Lower leg skin (tissue), 4 donors: ENCODE measurements at regions not wholly inside any gene's neighbourhood (a gene's known extent, or its start where the extent isn't known, plus 50 kb on each side); places are given as distances from the start of the nearest gene placed in this dataset.

ENCODE experiments used
- DNase-seq, 2 donors: peaks; one replicate each; pipeline ENCODE4 v3.0.0-alpha.2; 2019; ENCODE audit warnings: low spot score in 2 of 2
- H3K4me3 ChIP-seq: fragments of 200-600 bp; sonication (generic); 2 replicates; pipeline ENCODE4 v1.5.1; 2017; ENCODE audit warnings: mild to moderate bottlenecking, low read depth; ENCODE audit not compliant: poor library complexity, severe bottlenecking
- POLR2A ChIP-seq, 2 donors: fragments of 450-650 bp; IDR thresholded peaks; one replicate each; pipeline ENCODE4 v1.6.1; 2016 to 2017; ENCODE audit warnings: antibody characterized with exemption in 2 of 2, mild to moderate bottlenecking in 1 of 2, moderate library complexity in 1 of 2
- WGBS, 2 donors: methylation state at CpG; one replicate each; pipeline ENCODE4 v1.1.5; 2018; 5-methylcytosine and 5-hydroxymethylcytosine counted together
- intact Hi-C: fragments of 100-400 bp; cut with DNase I; formaldehyde crosslinking; loops from one replicate; pipeline ENCODE4 v1.15.0; 2023; ENCODE audit warnings: low total_unique reads
- TF ChIP-seq, protein P1 (sequence below), 3 donors: fragments of 450-650 bp; IDR thresholded peaks; one replicate each; pipeline ENCODE4 v1.5.1; 2016; ENCODE audit warnings: antibody characterized with exemption in 3 of 3, mild to moderate bottlenecking in 3 of 3, moderate library complexity in 2 of 3

DNA sequence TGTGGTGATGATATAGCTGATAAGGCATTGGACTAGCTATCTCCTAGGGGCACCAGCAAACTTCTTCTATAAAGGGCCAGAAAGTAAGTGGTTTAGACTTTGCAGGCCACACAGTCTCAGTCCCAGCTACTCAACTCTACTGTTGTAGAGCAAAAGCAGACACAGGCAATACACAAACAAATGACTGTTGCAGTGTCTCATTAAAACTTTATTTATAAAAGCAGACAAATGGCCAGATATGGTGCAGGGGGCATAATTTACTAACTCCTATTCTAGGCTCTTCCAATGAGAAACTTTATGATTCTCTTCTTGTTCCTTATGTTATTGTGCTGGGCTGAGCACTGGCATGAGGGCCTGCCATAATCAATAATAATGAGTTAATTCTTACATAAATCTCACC lies 176.8 kb upstream of the POU3F1 start:
- intact Hi-C loops: no loop called here
- no peak for DNase-seq
- no peak for TF ChIP-seq POLR2A (IDR thresholded peaks at IDR 0.05)
- TF ChIP-seq, protein P1, sequence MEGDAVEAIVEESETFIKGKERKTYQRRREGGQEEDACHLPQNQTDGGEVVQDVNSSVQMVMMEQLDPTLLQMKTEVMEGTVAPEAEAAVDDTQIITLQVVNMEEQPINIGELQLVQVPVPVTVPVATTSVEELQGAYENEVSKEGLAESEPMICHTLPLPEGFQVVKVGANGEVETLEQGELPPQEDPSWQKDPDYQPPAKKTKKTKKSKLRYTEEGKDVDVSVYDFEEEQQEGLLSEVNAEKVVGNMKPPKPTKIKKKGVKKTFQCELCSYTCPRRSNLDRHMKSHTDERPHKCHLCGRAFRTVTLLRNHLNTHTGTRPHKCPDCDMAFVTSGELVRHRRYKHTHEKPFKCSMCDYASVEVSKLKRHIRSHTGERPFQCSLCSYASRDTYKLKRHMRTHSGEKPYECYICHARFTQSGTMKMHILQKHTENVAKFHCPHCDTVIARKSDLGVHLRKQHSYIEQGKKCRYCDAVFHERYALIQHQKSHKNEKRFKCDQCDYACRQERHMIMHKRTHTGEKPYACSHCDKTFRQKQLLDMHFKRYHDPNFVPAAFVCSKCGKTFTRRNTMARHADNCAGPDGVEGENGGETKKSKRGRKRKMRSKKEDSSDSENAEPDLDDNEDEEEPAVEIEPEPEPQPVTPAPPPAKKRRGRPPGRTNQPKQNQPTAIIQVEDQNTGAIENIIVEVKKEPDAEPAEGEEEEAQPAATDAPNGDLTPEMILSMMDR (IDR thresholded peaks at IDR 0.05): no peak
- H3K4me3 ChIP-seq: no peak overlapping the region

DNA sequence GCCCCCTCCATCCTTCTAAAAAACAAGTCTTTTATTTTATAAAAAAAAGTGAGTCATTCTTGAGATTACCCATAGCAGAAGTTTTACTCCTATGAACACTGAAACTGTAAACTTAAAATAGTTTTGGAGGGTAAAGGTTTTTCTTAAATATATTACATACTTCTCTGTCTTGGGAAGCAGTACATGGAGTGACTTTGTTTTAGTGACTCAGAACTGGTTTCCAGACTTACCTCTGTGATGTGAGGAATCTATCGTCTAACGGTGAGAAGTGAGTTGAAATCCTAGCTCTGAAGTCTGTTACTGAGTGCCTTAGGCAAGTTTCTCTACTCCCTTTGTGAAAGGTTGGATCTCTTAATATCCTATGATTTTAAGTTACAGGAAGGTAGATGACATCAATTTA lies 176.3 kb upstream of the POU3F1 start:
- no peak for TF ChIP-seq POLR2A (IDR thresholded peaks at IDR 0.05)
- TF ChIP-seq, protein P1 (IDR thresholded peaks at IDR 0.05): no peak
- DNase-seq: no peak
- H3K4me3 ChIP-seq: no peak overlapping the region
- 80 to 81% methylated on average over 2 of the region's 2 CpGs for WGBS, 2 donors
- intact Hi-C loops: no loop called here

DNA sequence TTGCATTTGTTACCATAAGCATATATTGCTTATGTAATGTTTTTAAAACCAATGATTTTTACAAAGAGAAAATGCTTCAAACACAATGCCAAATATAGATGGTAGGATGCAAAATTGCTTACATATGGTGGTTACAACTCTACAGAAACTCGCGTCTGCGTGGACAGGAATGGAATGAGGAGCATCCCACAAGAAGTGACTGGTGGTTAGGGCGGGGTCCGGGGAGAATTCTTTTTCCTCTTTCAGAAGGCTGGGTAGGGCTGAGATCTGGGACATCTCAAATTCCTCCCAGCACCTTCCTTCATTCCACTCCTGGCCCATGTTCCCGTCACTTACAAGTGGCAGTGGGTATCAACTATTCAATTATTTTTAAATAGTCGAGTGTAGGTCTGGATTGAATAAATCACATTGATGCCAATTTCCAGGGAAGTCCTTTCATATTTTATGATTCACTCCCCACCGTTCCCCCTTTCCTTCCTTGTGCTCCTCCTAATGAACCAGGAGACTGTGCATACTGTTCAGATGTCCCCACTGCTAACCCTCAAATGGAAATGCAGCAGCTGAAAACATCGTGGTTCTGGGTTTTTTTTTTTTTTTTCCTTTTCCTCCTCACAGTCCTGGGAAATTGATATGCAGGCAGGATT lies 174.5 kb upstream of the POU3F1 start:
- H3K4me3 ChIP-seq: no peak overlapping the region
- intact Hi-C loops: no loop called here
- DNase-seq: no peak
- TF ChIP-seq, protein P1 (IDR thresholded peaks at IDR 0.05): no peak
- no peak for TF ChIP-seq POLR2A (IDR thresholded peaks at IDR 0.05)
- WGBS, 2 donors: 15 to 20% methylated on average over 9 of the region's 9 CpGs

DNA sequence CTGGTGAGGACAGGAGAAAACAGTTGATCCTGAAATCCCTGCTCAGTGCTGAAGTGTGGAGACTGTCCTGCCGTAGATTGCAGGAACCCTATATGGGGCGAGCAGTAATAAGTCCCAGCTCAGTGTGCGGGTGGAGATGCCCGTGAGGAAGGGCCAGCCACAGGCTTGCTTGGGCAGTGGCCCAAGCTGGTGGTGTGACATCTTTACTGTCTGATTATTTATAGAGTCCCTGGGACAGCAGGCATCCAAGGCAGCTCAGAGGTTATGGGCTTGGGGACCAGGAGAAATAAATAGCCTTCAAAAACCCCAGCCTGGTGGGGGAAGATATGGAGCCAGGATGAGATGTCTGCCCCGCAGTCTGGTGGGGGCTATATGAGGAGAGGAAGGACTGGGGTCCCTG lies 170.7 kb upstream of the POU3F1 start:
- DNase-seq: no peak
- intact Hi-C loops: no loop called here
- WGBS, 2 donors: 82 to 86% methylated on average over 5 of the region's 5 CpGs
- H3K4me3 ChIP-seq: no peak overlapping the region
- TF ChIP-seq, protein P1 (IDR thresholded peaks at IDR 0.05): no peak
- TF ChIP-seq POLR2A (IDR thresholded peaks at IDR 0.05): no peak

DNA sequence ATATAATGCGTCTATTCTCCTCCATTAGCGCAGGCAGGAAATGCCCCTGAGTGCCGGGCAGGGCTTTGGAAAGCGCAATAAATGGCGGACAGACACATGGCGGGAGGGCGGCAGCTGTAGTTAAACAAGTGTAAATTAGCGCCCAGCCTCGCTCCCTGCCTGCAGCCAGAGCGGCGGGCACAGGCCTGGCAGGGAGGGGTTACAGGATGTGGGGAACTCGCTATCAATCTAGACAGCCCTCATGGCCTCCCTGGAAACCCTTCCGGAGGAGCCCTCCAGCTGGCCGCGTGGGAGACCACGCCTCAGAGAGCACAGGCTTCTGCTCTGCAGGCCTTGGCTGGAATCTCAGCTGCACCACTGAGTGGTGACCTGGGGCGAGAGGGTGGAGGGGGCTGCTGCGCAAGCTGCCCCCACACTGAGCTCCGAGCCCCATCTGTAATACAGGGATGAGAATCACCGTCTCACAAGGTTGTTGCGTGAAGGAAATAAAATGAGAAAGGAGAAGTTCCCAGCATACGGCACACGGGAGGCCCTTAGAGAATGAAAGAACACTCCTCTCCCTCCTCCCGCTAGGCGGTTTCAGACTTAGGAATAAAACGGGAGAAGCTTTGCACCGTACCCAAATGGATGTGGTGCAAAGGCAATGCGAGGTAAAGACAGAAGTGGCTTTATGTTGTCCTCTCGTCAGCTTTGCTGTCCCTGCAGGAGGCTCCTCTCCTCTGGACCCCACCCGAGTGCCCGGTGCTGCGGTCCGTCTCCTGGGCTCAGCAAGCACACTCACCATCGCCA lies 167.2 kb upstream of the POU3F1 start:
- DNase-seq: no peak
- no peak for TF ChIP-seq POLR2A (IDR thresholded peaks at IDR 0.05)
- TF ChIP-seq, protein P1 (IDR thresholded peaks at IDR 0.05): no peak
- intact Hi-C loops: no loop called here
- H3K4me3 ChIP-seq: no peak overlapping the region
- WGBS, 2 donors: 71 to 73% methylated on average over 33 to 34 of the region's 34 CpGs

DNA sequence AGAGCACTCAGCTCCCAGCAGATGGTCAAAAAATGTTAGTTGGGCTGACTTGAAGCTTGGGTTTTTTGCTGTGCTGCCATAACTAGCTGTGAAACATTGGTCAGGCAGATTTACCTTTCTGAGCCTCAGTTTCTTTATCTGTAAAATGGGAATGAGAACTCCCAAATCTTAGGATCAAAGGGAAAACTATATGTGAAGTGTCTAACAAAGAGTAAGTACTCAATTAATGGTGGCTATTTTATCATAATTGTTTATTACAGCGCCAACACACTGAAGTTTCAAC lies 164.2 kb upstream of the POU3F1 start:
- no peak for DNase-seq
- no peak for TF ChIP-seq POLR2A (IDR thresholded peaks at IDR 0.05)
- TF ChIP-seq, protein P1 (IDR thresholded peaks at IDR 0.05): no peak
- WGBS, 2 donors: 100% methylated on average over 1 of the region's 1 CpG

More for the DNA sequence above, 164.2 kb upstream of the POU3F1 start:
- no peak overlapping the region for H3K4me3 ChIP-seq
- intact Hi-C loops: no loop called here
